Stimulated activated naive B cell treated with anti-CD40 and anti-IgM and Interleukin-4, amounts not matched to agents 10 μg/mL and 1 μg/mL and 100 μg/mL, for 72 hours (primary cell): ENCODE measurements at regions not wholly inside any gene's neighbourhood (a gene's known extent, or its start where the extent isn't known, plus 50 kb on each side); places are given as distances from the start of the nearest gene placed in this dataset.
"Not testable (repeated sequence)": the region's sequence is repeated elsewhere in the genome, so short reads cannot be mapped to it uniquely, and the experiment has no call there.

Experiments used
- ATAC-seq, 2 donors: fragments of 150-1000 bp; cut with Tn5 transposase; replicated peaks; 2 replicates each; pipeline ENCODE4 v1.10.0; 2021; ENCODE audit warnings: moderate library complexity in 1 of 2
- DNase-seq: peaks from one replicate; pipeline ENCODE4 v3.0.0; 2021
- H3K27ac Mint-ChIP-seq: one replicate; pipeline ENCODE4 v1.8.0; 2022; ENCODE audit warnings: mild to moderate bottlenecking, mixed read lengths
- H3K27me3 Mint-ChIP-seq, 2 donors: one replicate each; pipeline ENCODE4 v1.8.0; 2022; ENCODE audit warnings: mixed read lengths in 2 of 2
- H3K36me3 Mint-ChIP-seq, 2 donors: one replicate each; pipeline ENCODE4 v1.8.0; 2022; ENCODE audit warnings: mixed read lengths in 2 of 2, mild to moderate bottlenecking in 1 of 2
- H3K4me1 Mint-ChIP-seq, 2 donors: one replicate each; pipeline ENCODE4 v1.8.0; 2022; ENCODE audit warnings: mixed read lengths in 2 of 2, mild to moderate bottlenecking in 1 of 2
- H3K4me3 Mint-ChIP-seq, 2 donors: one replicate each; pipeline ENCODE4 v1.8.0; 2022; ENCODE audit warnings: mild to moderate bottlenecking in 2 of 2, mixed read lengths in 2 of 2, moderate library complexity in 1 of 2
- H3K9me3 Mint-ChIP-seq, 2 donors: one replicate each; pipeline ENCODE4 v1.8.0; 2022; ENCODE audit warnings: mixed read lengths in 2 of 2, mild to moderate bottlenecking in 1 of 2

- not testable (repeated sequence) for H3K4me3 Mint-ChIP-seq, ATAC-seq, H3K4me1 Mint-ChIP-seq, H3K36me3 Mint-ChIP-seq, H3K27ac Mint-ChIP-seq, DNase-seq
- Mint-ChIP-seq H3K9me3 (peaks cover 6 to 13% of the 10 kb centered on the region in 2 donors), H3K27me3 (peaks cover 15 to 16% of the 10 kb centered on the region in 2 donors)
These were observed 50.0 kb upstream of the RASAL2 start for GRCh38 chr1:178043940-178044339.
